Small intestine (tissue), 7 donors: ENCODE measurements at regions not wholly inside any gene's neighbourhood (a gene's known extent, or its start where the extent isn't known, plus 50 kb on each side); places are given as distances from the start of the nearest gene placed in this dataset.

ENCODE experiments used
- DNase-seq, 2 donors: peaks; one replicate each; pipeline versions ENCODE4 v3.0.0 to v3.0.0-alpha.2; 2013
- FAIRE-seq: peaks from 2 replicates; lab custom pipeline; 2012; peaks lifted over from hg19 to GRCh38; lab: Jason Lieb, UNC
- H3K27ac ChIP-seq, 3 donors: one replicate each; pipeline ENCODE4 v1.5.1; 2013; ENCODE audit warnings: low read length in 2 of 3, mild to moderate bottlenecking in 2 of 3, control low read depth in 1 of 3, inconsistent platforms in 1 of 3, low read depth in 1 of 3, moderate library complexity in 1 of 3
- H3K27me3 ChIP-seq, 3 donors: one replicate each; pipeline ENCODE4 v1.6.1; 2013; ENCODE audit warnings: low read length in 3 of 3, inconsistent platforms in 1 of 3; ENCODE audit not compliant: control insufficient read depth in 3 of 3, insufficient read depth in 3 of 3
- H3K36me3 ChIP-seq, 3 donors: one replicate each; pipeline ENCODE4 v1.6.1; 2013; ENCODE audit warnings: low read length in 3 of 3, inconsistent platforms in 1 of 3, low read depth in 1 of 3, mild to moderate bottlenecking in 1 of 3, moderate library complexity in 1 of 3; ENCODE audit not compliant: control insufficient read depth in 3 of 3, insufficient read depth in 2 of 3
- H3K4me1 ChIP-seq, 3 donors: one replicate each; pipeline ENCODE4 v1.6.1; 2013; ENCODE audit warnings: low read length in 2 of 3, inconsistent platforms in 1 of 3, low read depth in 1 of 3, mild to moderate bottlenecking in 1 of 3, moderate library complexity in 1 of 3; ENCODE audit not compliant: control insufficient read depth in 3 of 3, insufficient read depth in 2 of 3
- H3K4me3 ChIP-seq, 3 donors: one replicate each; pipeline ENCODE4 v1.5.1; 2013; ENCODE audit warnings: low read length in 3 of 3, control low read depth in 1 of 3, inconsistent platforms in 1 of 3, low read depth in 1 of 3, mild to moderate bottlenecking in 1 of 3, moderate library complexity in 1 of 3
- H3K9me3 ChIP-seq, 2 donors: one replicate each; pipeline ENCODE4 v1.6.1; 2013; ENCODE audit warnings: low read depth in 1 of 2, low read length in 1 of 2; ENCODE audit not compliant: control insufficient read depth in 2 of 2, insufficient read depth in 1 of 2
- WGBS, 3 donors: extraction: QIAGEN DNeasy Blood & Tissue Kit; methylation state at CpG; one replicate each; pipeline ENCODE4 v1.1.7; 2013; 5-methylcytosine and 5-hydroxymethylcytosine counted together
- donor health status: healthy with polysubstance abuse.
- donor health status: control.
- donor health status: control.
- donor health status: Bipolar disorder and iron deficiency.
- donor health status: healthy.

GRCh38 chr20:22940350-22940749 is 94.8 kb upstream of the SSTR4 start:
- H3K4me3 ChIP-seq = no peak overlapping the region
- no peak for DNase-seq
- no peak overlapping the region for H3K27ac ChIP-seq
- H3K36me3 ChIP-seq = no peaks in the 10 kb centered on the region
- 74 to 88% (median 84%) methylated on average over 4 of the region's 4 CpGs for WGBS, 3 donors
- H3K4me1 ChIP-seq = no peaks in the 10 kb centered on the region
- no peaks in the 10 kb centered on the region for H3K27me3 ChIP-seq
- no peaks in the 10 kb centered on the region for H3K9me3 ChIP-seq
- FAIRE-seq = no peak

GRCh38 chr20:22941550-22941949 is 93.6 kb upstream of the SSTR4 start:
- DNase-seq (no peak), FAIRE-seq (no peak)
- Histone ChIP-seq H3K4me1 (no peaks in the 10 kb centered on the region), H3K36me3 (no peaks in the 10 kb centered on the region), H3K27ac (no peak overlapping the region), H3K9me3 (no peaks in the 10 kb centered on the region), H3K27me3 (no peaks in the 10 kb centered on the region), H3K4me3 (no peak overlapping the region)
- WGBS, 3 donors = 66 to 73% (median 72%) methylated on average over 5 of the region's 5 CpGs

GRCh38 chr20:22942742-22943141 is 92.4 kb upstream of the SSTR4 start:
- no peak overlapping the region for H3K27ac ChIP-seq
- no peak overlapping the region for H3K4me3 ChIP-seq
- no peaks in the 10 kb centered on the region for H3K36me3 ChIP-seq
- FAIRE-seq (no peak), DNase-seq (no peak)
- no peaks in the 10 kb centered on the region for H3K4me1 ChIP-seq
- peaks cover 0 to 3% (median 0%) of the 10 kb centered on the region in 3 donors for H3K27me3 ChIP-seq
- H3K9me3 ChIP-seq = no peaks in the 10 kb centered on the region
- 80 to 83% (median 83%) methylated on average over 2 of the region's 2 CpGs for WGBS, 3 donors

- H3K9me3 ChIP-seq = no peaks in the 10 kb centered on the region
- no peaks in the 10 kb centered on the region for H3K36me3 ChIP-seq
- DNase-seq = no peak
- no peak overlapping the region for H3K27ac ChIP-seq
- H3K4me1 ChIP-seq = no peaks in the 10 kb centered on the region
- no peak for FAIRE-seq
- WGBS, 3 donors = 54 to 62% (median 60%) methylated on average over 4 of the region's 4 CpGs
- H3K27me3 ChIP-seq = peaks cover 0 to 3% (median 0%) of the 10 kb centered on the region in 3 donors
- no peak overlapping the region for H3K4me3 ChIP-seq
Measured at GRCh38 chr20:22944062-22944461, 91.0 kb upstream of the SSTR4 start.

GRCh38 chr20:22944936-22945335 is 90.2 kb upstream of the SSTR4 start:
- Histone ChIP-seq H3K4me3 (no peak overlapping the region), H3K36me3 (no peaks in the 10 kb centered on the region), H3K27me3 (peaks cover 0 to 3% (median 0%) of the 10 kb centered on the region in 3 donors), H3K9me3 (no peaks in the 10 kb centered on the region), H3K4me1 (no peaks in the 10 kb centered on the region), H3K27ac (no peak overlapping the region)
- 53 to 80% (median 73%) methylated on average over 6 of the region's 6 CpGs for WGBS, 3 donors
- no peak for DNase-seq
- no peak for FAIRE-seq

GRCh38 chr20:22946596-22946995 is 88.5 kb upstream of the SSTR4 start:
- peaks cover 0 to 3% (median 0%) of the 10 kb centered on the region in 3 donors for H3K27me3 ChIP-seq
- H3K4me3 ChIP-seq = no peak overlapping the region
- H3K4me1 ChIP-seq = no peaks in the 10 kb centered on the region
- no peaks in the 10 kb centered on the region for H3K36me3 ChIP-seq
- WGBS, 3 donors = 37 to 51% (median 42%) methylated on average over 2 of the region's 2 CpGs
- DNase-seq (no peak), FAIRE-seq (no peak)
- H3K27ac ChIP-seq = no peak overlapping the region
- H3K9me3 ChIP-seq = no peaks in the 10 kb centered on the region

- Histone ChIP-seq H3K4me3 (no peak overlapping the region), H3K27ac (no peak overlapping the region), H3K36me3 (no peaks in the 10 kb centered on the region), H3K9me3 (no peaks in the 10 kb centered on the region), H3K4me1 (no peaks in the 10 kb centered on the region), H3K27me3 (peaks cover 0 to 3% (median 0%) of the 10 kb centered on the region in 3 donors)
- WGBS, 3 donors = 67 to 81% (median 69%) methylated on average over 5 of the region's 5 CpGs
- DNase-seq (no peak), FAIRE-seq (no peak)
Measured at GRCh38 chr20:22949331-22950109, 85.6 kb upstream of the SSTR4 start.

- WGBS, 3 donors = 73 to 87% (median 83%) methylated on average over 1 of the region's 1 CpG
- no peaks in the 10 kb centered on the region for H3K4me1 ChIP-seq
- FAIRE-seq = no peak
Measured at GRCh38 chr20:22951966-22952365, 83.1 kb upstream of the SSTR4 start.

GRCh38 chr20:22954661-22955060 is 80.5 kb upstream of the SSTR4 start:
- Histone ChIP-seq H3K4me3 (no peak overlapping the region), H3K27ac (no peak overlapping the region), H3K27me3 (no peaks in the 10 kb centered on the region), H3K9me3 (no peaks in the 10 kb centered on the region), H3K36me3 (no peaks in the 10 kb centered on the region), H3K4me1 (no peaks in the 10 kb centered on the region)
- WGBS, 3 donors = 90 to 94% (median 93%) methylated on average over 3 of the region's 3 CpGs
- DNase-seq (no peak), FAIRE-seq (no peak)

More at GRCh38 chr20:22951966-22952365, 83.1 kb upstream of the SSTR4 start:
- H3K9me3 ChIP-seq = no peaks in the 10 kb centered on the region
- no peaks in the 10 kb centered on the region for H3K36me3 ChIP-seq
- H3K27ac ChIP-seq = no peak overlapping the region
- no peak overlapping the region for H3K4me3 ChIP-seq
- no peaks in the 10 kb centered on the region for H3K27me3 ChIP-seq
- no peak for DNase-seq
